ENCODE measurements at regions not wholly inside any gene's neighbourhood (a gene's known extent, or its start where the extent isn't known, plus 50 kb on each side); places are given as distances from the start of the nearest gene placed in this dataset.

DNA sequence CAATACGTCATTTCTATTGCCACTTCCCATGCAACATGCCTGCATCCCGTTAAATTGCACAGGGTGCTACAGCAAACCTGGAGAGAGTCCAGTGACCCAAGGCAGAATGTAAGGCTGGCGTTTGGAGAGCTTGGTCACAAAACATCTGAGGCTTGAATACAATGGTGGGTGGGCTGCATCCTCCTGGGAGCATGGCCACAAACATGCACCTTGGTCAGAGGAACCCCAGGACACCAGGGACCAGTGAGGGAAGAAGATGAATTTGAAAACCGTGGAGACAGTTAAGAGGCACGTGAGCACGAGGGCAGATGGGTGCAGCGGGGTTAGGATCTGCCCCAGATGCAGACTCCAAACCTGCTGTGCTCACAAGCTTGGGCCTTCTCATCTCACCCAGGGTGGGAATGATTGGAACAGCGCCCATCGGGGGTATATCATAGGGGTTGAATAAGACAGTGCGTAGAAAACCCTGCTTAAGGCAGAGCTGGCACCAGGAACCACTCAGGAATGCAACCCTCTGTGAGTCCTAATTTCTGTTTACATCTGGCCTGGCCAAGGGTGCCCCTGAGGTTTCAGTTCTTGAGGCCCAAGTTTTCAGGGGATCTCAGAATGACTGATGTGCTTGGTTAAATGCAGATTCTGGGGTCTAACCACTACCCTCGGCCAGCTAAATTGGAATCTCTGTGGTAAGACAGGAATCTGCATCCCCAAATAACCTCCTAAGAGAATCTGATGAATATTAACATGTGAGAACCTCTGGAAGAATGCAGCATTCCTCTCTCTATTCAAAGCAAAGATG lies 97.2 kb downstream of the ARL4C start:
- TF ChIP-seq TAF1 (IDR thresholded peaks at IDR 0.05; ENCODE audit: low read depth) (no peak), POLR2AphosphoS5 (IDR thresholded peaks at IDR 0.05) (no peak), EZH2 (IDR thresholded peaks at IDR 0.05; ENCODE audit: borderline replicate concordance, insufficient read depth, low read length, poor library complexity, severe bottlenecking) (no peak), MXI1 (conservative IDR thresholded peaks at IDR 0.05; ENCODE audit: poor library complexity, severe bottlenecking) (no peak)
- TF ChIP-seq, protein P1, sequence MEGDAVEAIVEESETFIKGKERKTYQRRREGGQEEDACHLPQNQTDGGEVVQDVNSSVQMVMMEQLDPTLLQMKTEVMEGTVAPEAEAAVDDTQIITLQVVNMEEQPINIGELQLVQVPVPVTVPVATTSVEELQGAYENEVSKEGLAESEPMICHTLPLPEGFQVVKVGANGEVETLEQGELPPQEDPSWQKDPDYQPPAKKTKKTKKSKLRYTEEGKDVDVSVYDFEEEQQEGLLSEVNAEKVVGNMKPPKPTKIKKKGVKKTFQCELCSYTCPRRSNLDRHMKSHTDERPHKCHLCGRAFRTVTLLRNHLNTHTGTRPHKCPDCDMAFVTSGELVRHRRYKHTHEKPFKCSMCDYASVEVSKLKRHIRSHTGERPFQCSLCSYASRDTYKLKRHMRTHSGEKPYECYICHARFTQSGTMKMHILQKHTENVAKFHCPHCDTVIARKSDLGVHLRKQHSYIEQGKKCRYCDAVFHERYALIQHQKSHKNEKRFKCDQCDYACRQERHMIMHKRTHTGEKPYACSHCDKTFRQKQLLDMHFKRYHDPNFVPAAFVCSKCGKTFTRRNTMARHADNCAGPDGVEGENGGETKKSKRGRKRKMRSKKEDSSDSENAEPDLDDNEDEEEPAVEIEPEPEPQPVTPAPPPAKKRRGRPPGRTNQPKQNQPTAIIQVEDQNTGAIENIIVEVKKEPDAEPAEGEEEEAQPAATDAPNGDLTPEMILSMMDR (IDR thresholded peaks at IDR 0.05; ENCODE audit: poor library complexity, severe bottlenecking): no peak
